ENCODE measurements at regions not wholly inside any gene's neighbourhood (a gene's known extent, or its start where the extent isn't known, plus 50 kb on each side); places are given as distances from the start of the nearest gene placed in this dataset.

- no peak for DNase-seq (ENCODE audit: low spot score)
Measured at GRCh38 chr2:188720811-188721605, 253.2 kb upstream of the COL3A1 start.

GRCh38 chr2:188721784-188722183 is 252.4 kb upstream of the COL3A1 start:
- DNase-seq (ENCODE audit: low spot score) = no peak

- DNase-seq (ENCODE audit: low spot score) = no peak
Measured at GRCh38 chr2:188725746-188726360, 248.3 kb upstream of the COL3A1 start.

GRCh38 chr2:188726626-188727247 is 247.4 kb upstream of the COL3A1 start:
- no peak for DNase-seq (ENCODE audit: low spot score)

- DNase-seq (ENCODE audit: low spot score) = no peak
Measured at GRCh38 chr2:188727846-188728245, 246.3 kb upstream of the COL3A1 start.

GRCh38 chr2:188734691-188735090 is 239.5 kb upstream of the COL3A1 start:
- DNase-seq (ENCODE audit: low spot score) = no peak

- no peak for DNase-seq (ENCODE audit: low spot score)
Measured at GRCh38 chr2:188746727-188747126, 227.4 kb upstream of the COL3A1 start.

- no peak for DNase-seq (ENCODE audit: low spot score)
Measured at GRCh38 chr2:188751816-188752215, 222.4 kb upstream of the COL3A1 start.

GRCh38 chr2:188752311-188752710 is 221.9 kb upstream of the COL3A1 start:
- DNase-seq (ENCODE audit: low spot score) = no peak

GRCh38 chr2:188762151-188762550 is 212.0 kb upstream of the COL3A1 start:
- no peak for DNase-seq (ENCODE audit: low spot score)

- DNase-seq (ENCODE audit: low spot score) = peak; percentile 1
Measured at GRCh38 chr2:188765522-188766470, 208.4 kb upstream of the COL3A1 start.

- DNase-seq (ENCODE audit: low spot score) = no peak
Measured at GRCh38 chr2:188766471-188766856, 207.7 kb upstream of the COL3A1 start.

- DNase-seq (ENCODE audit: low spot score) = no peak
Measured at GRCh38 chr2:188767176-188767575, 207.0 kb upstream of the COL3A1 start.

- no peak for DNase-seq (ENCODE audit: low spot score)
Measured at GRCh38 chr2:188770296-188770695, 203.9 kb upstream of the COL3A1 start.

- DNase-seq (ENCODE audit: low spot score) = no peak
Measured at GRCh38 chr2:188773075-188773474, 201.1 kb upstream of the COL3A1 start.

- DNase-seq (ENCODE audit: low spot score) = no peak
Measured at GRCh38 chr2:188776634-188777033, 197.5 kb upstream of the COL3A1 start.

GRCh38 chr2:188784269-188784762 is 189.9 kb upstream of the COL3A1 start:
- no peak for DNase-seq (ENCODE audit: low spot score)

- DNase-seq (ENCODE audit: low spot score) = no peak
Measured at GRCh38 chr2:188785061-188785460, 189.1 kb upstream of the COL3A1 start.

GRCh38 chr2:188785490-188785889 is 188.7 kb upstream of the COL3A1 start:
- no peak for DNase-seq (ENCODE audit: low spot score)

- DNase-seq (ENCODE audit: low spot score) = no peak
Measured at GRCh38 chr2:188786368-188786841, 187.8 kb upstream of the COL3A1 start.

- DNase-seq (ENCODE audit: low spot score) = no peak
Measured at GRCh38 chr2:188787021-188787657, 187.0 kb upstream of the COL3A1 start.

Measured in activated CD4-positive, alpha-beta T cell treated with anti-CD3 and anti-CD28 coated beads, Interleukin-2, Interleukin-4, amounts not matched to agents 100 ng/mL and 50 ng/mL, durations not matched to agents 16 hours and 8 hours (primary cell).